ENCODE measurements at regions not wholly inside any gene's neighbourhood (a gene's known extent, or its start where the extent isn't known, plus 50 kb on each side); places are given as distances from the start of the nearest gene placed in this dataset.

- FAIRE-seq (no peak), DNase-seq (no peak)
- Histone ChIP-seq H3K9me3 (ENCODE audit: control insufficient read depth in 2 of 3, insufficient read depth in 1 of 3, low read length in 3 of 3) (no peaks in the 10 kb centered on the region), H3K4me3 (ENCODE audit: low read length in 3 of 3) (no peak overlapping the region), H3K9ac (ENCODE audit: low read length in 3 of 3) (no peak overlapping the region), H3K27me3 (ENCODE audit: control insufficient read depth, insufficient read depth, low read length) (no peaks in the 10 kb centered on the region), H3K4me1 (ENCODE audit: control insufficient read depth in 2 of 3, insufficient read depth in 2 of 3, low read depth in 1 of 3, low read length in 3 of 3) (no peaks in the 10 kb centered on the region), H3K36me3 (ENCODE audit: control insufficient read depth in 2 of 3, insufficient read depth in 3 of 3, low read length in 3 of 3) (no peaks in the 10 kb centered on the region), H3K27ac (ENCODE audit: low read depth in 2 of 2, low read length in 2 of 2) (no peak overlapping the region)
- no peak for TF ChIP-seq CTCF (IDR thresholded peaks at IDR 0.05; ENCODE audit: borderline replicate concordance, extremely low read depth, insufficient read depth)
- intact Hi-C loops (cut with DNase I): no loop called here
Measured at GRCh38 chr4:58935332-58935731, 1825.1 kb upstream of the IGFBP7 start.

GRCh38 chr4:58936436-58936835 lies 1826.3 kb upstream of the IGFBP7 start:
- no peak for TF ChIP-seq CTCF (IDR thresholded peaks at IDR 0.05; ENCODE audit: borderline replicate concordance, extremely low read depth, insufficient read depth)
- no peak overlapping the region for H3K4me3 ChIP-seq (ENCODE audit: low read length in 3 of 3)
- H3K9ac ChIP-seq (ENCODE audit: low read length in 3 of 3): no peak overlapping the region
- FAIRE-seq (no peak), DNase-seq (no peak)
- no peaks in the 10 kb centered on the region for H3K27me3 ChIP-seq (ENCODE audit: control insufficient read depth, insufficient read depth, low read length)
- no peaks in the 10 kb centered on the region for H3K9me3 ChIP-seq (ENCODE audit: control insufficient read depth in 2 of 3, insufficient read depth in 1 of 3, low read length in 3 of 3)
- no peak overlapping the region for H3K27ac ChIP-seq (ENCODE audit: low read depth in 2 of 2, low read length in 2 of 2)
- H3K36me3 ChIP-seq (ENCODE audit: control insufficient read depth in 2 of 3, insufficient read depth in 3 of 3, low read length in 3 of 3): no peaks in the 10 kb centered on the region
- intact Hi-C loops (cut with DNase I): no loop called here
- no peaks in the 10 kb centered on the region for H3K4me1 ChIP-seq (ENCODE audit: control insufficient read depth in 2 of 3, insufficient read depth in 2 of 3, low read depth in 1 of 3, low read length in 3 of 3)

GRCh38 chr4:58940167-58940566 lies 1830.0 kb upstream of the IGFBP7 start:
- H3K4me1 ChIP-seq (ENCODE audit: control insufficient read depth in 2 of 3, insufficient read depth in 2 of 3, low read depth in 1 of 3, low read length in 3 of 3): no peaks in the 10 kb centered on the region
- H3K4me3 ChIP-seq (ENCODE audit: low read length in 3 of 3): no peak overlapping the region
- TF ChIP-seq CTCF (IDR thresholded peaks at IDR 0.05; ENCODE audit: borderline replicate concordance, extremely low read depth, insufficient read depth): no peak
- intact Hi-C loops (cut with DNase I): no loop called here
- no peak overlapping the region for H3K9ac ChIP-seq (ENCODE audit: low read length in 3 of 3)
- no peak for DNase-seq
- H3K9me3 ChIP-seq (ENCODE audit: control insufficient read depth in 2 of 3, insufficient read depth in 1 of 3, low read length in 3 of 3): no peaks in the 10 kb centered on the region
- no peak overlapping the region for H3K27ac ChIP-seq (ENCODE audit: low read depth in 2 of 2, low read length in 2 of 2)
- H3K27me3 ChIP-seq (ENCODE audit: control insufficient read depth, insufficient read depth, low read length): no peaks in the 10 kb centered on the region
- H3K36me3 ChIP-seq (ENCODE audit: control insufficient read depth in 2 of 3, insufficient read depth in 3 of 3, low read length in 3 of 3): no peaks in the 10 kb centered on the region
- no peak for FAIRE-seq

- no peak overlapping the region for H3K27ac ChIP-seq (ENCODE audit: low read depth in 2 of 2, low read length in 2 of 2)
- no peaks in the 10 kb centered on the region for H3K27me3 ChIP-seq (ENCODE audit: control insufficient read depth, insufficient read depth, low read length)
- no peak overlapping the region for H3K9ac ChIP-seq (ENCODE audit: low read length in 3 of 3)
- intact Hi-C loops (cut with DNase I): no loop called here
- no peak for TF ChIP-seq CTCF (IDR thresholded peaks at IDR 0.05; ENCODE audit: borderline replicate concordance, extremely low read depth, insufficient read depth)
- no peaks in the 10 kb centered on the region for H3K4me1 ChIP-seq (ENCODE audit: control insufficient read depth in 2 of 3, insufficient read depth in 2 of 3, low read depth in 1 of 3, low read length in 3 of 3)
- DNase-seq (no peak), FAIRE-seq (no peak)
- H3K36me3 ChIP-seq (ENCODE audit: control insufficient read depth in 2 of 3, insufficient read depth in 3 of 3, low read length in 3 of 3): no peaks in the 10 kb centered on the region
- H3K9me3 ChIP-seq (ENCODE audit: control insufficient read depth in 2 of 3, insufficient read depth in 1 of 3, low read length in 3 of 3): no peaks in the 10 kb centered on the region
- no peak overlapping the region for H3K4me3 ChIP-seq (ENCODE audit: low read length in 3 of 3)
Measured at GRCh38 chr4:58941286-58941685, 1831.1 kb upstream of the IGFBP7 start.
